ENCODE measurements at regions not wholly inside any gene's neighbourhood (a gene's known extent, or its start where the extent isn't known, plus 50 kb on each side); places are given as distances from the start of the nearest gene placed in this dataset.

GRCh38 chr15:96218623-96219455 lies 111.7 kb upstream of the NR2F2 start:
- H3K27me3 ChIP-seq (ENCODE audit: control insufficient read depth, low read length), result no peaks in the 10 kb centered on the region
- no peaks in the 10 kb centered on the region for H4K20me1 ChIP-seq (ENCODE audit: control insufficient read depth, insufficient read depth, low read depth, low read length)
- H3K4me1 ChIP-seq (ENCODE audit: control insufficient read depth, low read length), result no peaks in the 10 kb centered on the region
- TF ChIP-seq EZH2phosphoT487 (IDR thresholded peaks at IDR 0.05; ENCODE audit: borderline replicate concordance, low read length), result no peak
- no peaks in the 10 kb centered on the region for H3K9me3 ChIP-seq (ENCODE audit: control insufficient read depth, insufficient read depth, low read length)
- H3F3A ChIP-seq (ENCODE audit: control insufficient read depth, insufficient read depth), result no peaks in the 10 kb centered on the region
- no peak overlapping the region for H3K4me2 ChIP-seq (ENCODE audit: low read length)
- H3K27ac ChIP-seq (ENCODE audit: low read depth, low read length), result no peak overlapping the region
- H3K4me3 ChIP-seq (ENCODE audit: low read length), result no peak overlapping the region
- H3K79me2 ChIP-seq (ENCODE audit: control insufficient read depth, low read length), result no peaks in the 10 kb centered on the region
- no peaks in the 10 kb centered on the region for H3K9me2 ChIP-seq (replicated peaks; ENCODE audit: control insufficient read depth, low read length)
- H3K36me3 ChIP-seq (ENCODE audit: control insufficient read depth, low read length), result no peaks in the 10 kb centered on the region

DNA sequence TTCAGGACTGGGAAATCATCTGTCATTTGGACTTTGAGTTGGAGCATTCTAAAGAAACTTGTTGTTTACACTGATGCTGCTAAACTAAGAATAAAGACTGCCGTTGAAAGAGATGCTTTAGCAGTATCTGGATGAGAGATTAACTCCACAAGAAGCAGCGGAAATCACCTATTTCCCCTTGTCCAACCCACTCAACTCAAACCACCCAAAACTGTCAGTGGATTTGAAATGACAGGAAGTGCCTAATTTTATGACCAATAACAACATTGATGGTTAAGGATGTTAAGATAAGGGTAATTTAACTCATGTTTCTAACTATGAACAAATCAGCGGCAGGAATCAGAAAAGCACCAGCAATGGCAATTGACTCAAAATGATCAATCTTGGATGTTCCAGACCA lies 110.8 kb upstream of the NR2F2 start:
- no peak overlapping the region for H3K4me3 ChIP-seq (ENCODE audit: low read length)
- no peaks in the 10 kb centered on the region for H3K27me3 ChIP-seq (ENCODE audit: control insufficient read depth, low read length)
- no peak for TF ChIP-seq CTCF (IDR thresholded peaks at IDR 0.05; ENCODE audit: low read depth, low read length, poor library complexity, severe bottlenecking)
- no peak for TF ChIP-seq EZH2phosphoT487 (IDR thresholded peaks at IDR 0.05; ENCODE audit: borderline replicate concordance, low read length)
- no peaks in the 10 kb centered on the region for H3K9me2 ChIP-seq (replicated peaks; ENCODE audit: control insufficient read depth, low read length)
- no peaks in the 10 kb centered on the region for H3F3A ChIP-seq (ENCODE audit: control insufficient read depth, insufficient read depth)
- H3K4me1 ChIP-seq (ENCODE audit: control insufficient read depth, low read length), result no peaks in the 10 kb centered on the region
- no peaks in the 10 kb centered on the region for H3K9me3 ChIP-seq (ENCODE audit: control insufficient read depth, insufficient read depth, low read length)
- no peaks in the 10 kb centered on the region for H3K36me3 ChIP-seq (ENCODE audit: control insufficient read depth, low read length)
- H4K20me1 ChIP-seq (ENCODE audit: control insufficient read depth, insufficient read depth, low read depth, low read length), result no peaks in the 10 kb centered on the region
- no peaks in the 10 kb centered on the region for H3K79me2 ChIP-seq (ENCODE audit: control insufficient read depth, low read length)
- no peak overlapping the region for H3K4me2 ChIP-seq (ENCODE audit: low read length)
- H3K27ac ChIP-seq (ENCODE audit: low read depth, low read length), result no peak overlapping the region

GRCh38 chr15:96220657-96221056 lies 109.8 kb upstream of the NR2F2 start:
- H3K27me3 ChIP-seq (ENCODE audit: control insufficient read depth, low read length), result no peaks in the 10 kb centered on the region
- no peaks in the 10 kb centered on the region for H3F3A ChIP-seq (ENCODE audit: control insufficient read depth, insufficient read depth)
- no peaks in the 10 kb centered on the region for H3K36me3 ChIP-seq (ENCODE audit: control insufficient read depth, low read length)
- H3K27ac ChIP-seq (ENCODE audit: low read depth, low read length), result no peak overlapping the region
- no peaks in the 10 kb centered on the region for H4K20me1 ChIP-seq (ENCODE audit: control insufficient read depth, insufficient read depth, low read depth, low read length)
- H3K4me3 ChIP-seq (ENCODE audit: low read length), result no peak overlapping the region
- H3K9me3 ChIP-seq (ENCODE audit: control insufficient read depth, insufficient read depth, low read length), result no peaks in the 10 kb centered on the region
- no peaks in the 10 kb centered on the region for H3K9me2 ChIP-seq (replicated peaks; ENCODE audit: control insufficient read depth, low read length)
- no peak overlapping the region for H3K4me2 ChIP-seq (ENCODE audit: low read length)
- no peak for TF ChIP-seq EZH2phosphoT487 (IDR thresholded peaks at IDR 0.05; ENCODE audit: borderline replicate concordance, low read length)
- no peak for TF ChIP-seq CTCF (IDR thresholded peaks at IDR 0.05; ENCODE audit: low read depth, low read length, poor library complexity, severe bottlenecking)
- no peaks in the 10 kb centered on the region for H3K79me2 ChIP-seq (ENCODE audit: control insufficient read depth, low read length)
- H3K4me1 ChIP-seq (ENCODE audit: control insufficient read depth, low read length), result no peaks in the 10 kb centered on the region

GRCh38 chr15:96222981-96223380 lies 107.5 kb upstream of the NR2F2 start:
- Histone ChIP-seq H3F3A (ENCODE audit: control insufficient read depth, insufficient read depth) (no peaks in the 10 kb centered on the region), H3K36me3 (ENCODE audit: control insufficient read depth, low read length) (no peaks in the 10 kb centered on the region)

More at GRCh38 chr15:96222981-96223380, 107.5 kb upstream of the NR2F2 start:
- H3K27me3 ChIP-seq (ENCODE audit: control insufficient read depth, low read length), result no peaks in the 10 kb centered on the region
- H3K4me3 ChIP-seq (ENCODE audit: low read length), result no peak overlapping the region
- no peak for TF ChIP-seq EZH2phosphoT487 (IDR thresholded peaks at IDR 0.05; ENCODE audit: borderline replicate concordance, low read length)
- no peak for TF ChIP-seq CTCF (IDR thresholded peaks at IDR 0.05; ENCODE audit: low read depth, low read length, poor library complexity, severe bottlenecking)
- no peaks in the 10 kb centered on the region for H3K79me2 ChIP-seq (ENCODE audit: control insufficient read depth, low read length)
- no peak overlapping the region for H3K4me2 ChIP-seq (ENCODE audit: low read length)
- no peak overlapping the region for H3K27ac ChIP-seq (ENCODE audit: low read depth, low read length)
- H3K9me3 ChIP-seq (ENCODE audit: control insufficient read depth, insufficient read depth, low read length), result no peaks in the 10 kb centered on the region
- H4K20me1 ChIP-seq (ENCODE audit: control insufficient read depth, insufficient read depth, low read depth, low read length), result no peaks in the 10 kb centered on the region
- no peaks in the 10 kb centered on the region for H3K4me1 ChIP-seq (ENCODE audit: control insufficient read depth, low read length)
- H3K9me2 ChIP-seq (replicated peaks; ENCODE audit: control insufficient read depth, low read length), result no peaks in the 10 kb centered on the region

Measured in DOHH2 (cell line).